Activated CD4-positive, alpha-beta T cell treated with anti-CD3 and anti-CD28 coated beads, Interleukin-2, amount 50 U/mL, for 48 hours (primary cell): ENCODE measurements at regions not wholly inside any gene's neighbourhood (a gene's known extent, or its start where the extent isn't known, plus 50 kb on each side); places are given as distances from the start of the nearest gene placed in this dataset.

Experiments used
- DNase-seq, 2 experiments: peaks; one replicate each; pipeline ENCODE4 v3.0.0-alpha.2; 2020

DNA sequence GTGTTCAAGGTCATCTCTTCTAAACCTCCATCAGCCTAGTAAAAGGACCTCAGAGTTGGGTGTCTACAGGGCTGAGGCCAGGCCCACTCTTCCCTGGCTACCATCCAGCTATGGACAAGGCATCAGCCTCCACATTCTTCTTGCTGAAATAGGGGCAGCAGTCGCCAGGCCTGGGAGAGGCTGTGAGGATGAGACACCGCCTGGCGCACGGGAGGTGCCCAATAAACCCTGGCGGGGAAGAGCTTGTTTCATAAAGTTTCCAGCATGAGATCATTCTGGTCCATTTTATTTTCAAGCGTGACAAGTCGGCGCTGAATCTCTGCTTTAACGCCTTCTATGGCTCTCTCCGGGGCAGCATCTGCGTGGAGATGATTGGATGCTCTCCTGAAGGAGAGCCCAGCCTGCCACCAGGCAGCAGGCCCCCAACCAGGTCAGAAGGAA lies 153.4 kb downstream of the OLFM1 start:
- no peak for DNase-seq

DNA sequence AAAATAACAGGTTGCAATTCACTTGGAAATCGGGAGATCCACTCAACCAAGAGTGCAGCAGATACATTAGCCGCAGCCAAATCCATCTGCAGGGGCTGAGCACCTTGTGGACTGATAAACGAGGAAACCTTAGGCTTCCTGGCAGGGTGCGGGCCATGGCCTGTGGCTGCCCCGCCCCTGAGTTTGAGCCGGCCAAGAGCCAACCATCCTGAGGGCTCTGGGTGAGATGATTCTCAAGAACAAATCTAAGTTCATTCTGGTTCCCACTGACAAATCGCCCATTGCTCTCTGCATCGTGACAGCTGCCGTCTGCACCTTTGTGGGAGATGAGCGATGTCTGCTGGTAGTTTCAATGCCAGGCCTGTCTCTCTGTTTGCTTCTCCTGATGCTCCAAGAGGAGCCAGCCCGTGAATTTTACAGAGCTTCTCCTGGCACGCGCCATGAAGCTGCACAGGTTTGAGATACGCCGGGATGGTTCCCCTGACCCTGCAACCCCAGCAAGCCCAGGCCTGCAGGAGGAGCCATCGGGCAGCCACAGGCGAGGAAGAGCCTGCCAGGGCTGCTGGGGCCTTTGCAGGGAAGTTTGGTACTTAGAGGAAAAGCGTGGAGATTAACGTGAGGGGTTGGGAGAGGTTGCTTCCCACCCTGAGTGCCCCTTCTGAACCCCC lies 154.0 kb downstream of the OLFM1 start:
- DNase-seq = no peak

DNA sequence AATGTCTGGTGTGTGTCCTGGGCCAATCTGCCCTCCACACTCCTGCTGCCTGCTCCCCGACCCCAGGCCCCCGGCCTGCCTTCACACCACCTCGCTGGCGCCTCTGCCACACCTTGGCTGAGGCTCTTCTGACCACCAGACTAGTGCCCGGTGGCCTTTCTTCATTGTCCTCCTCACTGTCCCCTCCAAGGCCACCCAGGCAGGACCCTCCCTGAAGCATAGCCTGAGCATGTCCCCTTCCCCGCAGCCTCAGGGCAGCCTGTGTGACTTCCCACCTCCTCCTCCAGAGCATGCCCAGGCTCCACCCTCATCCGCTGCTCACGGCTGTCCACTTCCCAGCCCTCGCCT lies 154.6 kb downstream of the OLFM1 start:
- DNase-seq = no peak

DNA sequence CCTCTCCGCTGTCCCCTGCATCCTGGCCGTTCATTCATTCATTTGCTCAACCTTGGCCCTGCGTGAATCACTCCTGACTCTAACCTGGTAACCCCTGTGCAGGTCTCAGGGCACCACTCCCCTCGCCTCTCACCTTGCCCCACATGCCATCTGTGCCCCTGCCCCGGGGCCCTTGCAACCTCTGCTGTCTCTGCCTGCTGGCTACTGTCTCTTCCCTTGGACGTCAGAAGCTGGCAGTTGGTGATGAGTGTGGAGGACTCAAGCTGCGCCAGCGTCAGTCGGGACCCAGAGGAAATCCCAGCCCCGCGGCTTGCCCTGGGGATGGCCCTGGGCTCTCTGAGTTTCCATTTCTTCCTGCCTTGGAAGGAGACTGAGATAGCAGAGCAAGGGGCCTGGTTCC lies 154.9 kb downstream of the OLFM1 start:
- no peak for DNase-seq

DNA sequence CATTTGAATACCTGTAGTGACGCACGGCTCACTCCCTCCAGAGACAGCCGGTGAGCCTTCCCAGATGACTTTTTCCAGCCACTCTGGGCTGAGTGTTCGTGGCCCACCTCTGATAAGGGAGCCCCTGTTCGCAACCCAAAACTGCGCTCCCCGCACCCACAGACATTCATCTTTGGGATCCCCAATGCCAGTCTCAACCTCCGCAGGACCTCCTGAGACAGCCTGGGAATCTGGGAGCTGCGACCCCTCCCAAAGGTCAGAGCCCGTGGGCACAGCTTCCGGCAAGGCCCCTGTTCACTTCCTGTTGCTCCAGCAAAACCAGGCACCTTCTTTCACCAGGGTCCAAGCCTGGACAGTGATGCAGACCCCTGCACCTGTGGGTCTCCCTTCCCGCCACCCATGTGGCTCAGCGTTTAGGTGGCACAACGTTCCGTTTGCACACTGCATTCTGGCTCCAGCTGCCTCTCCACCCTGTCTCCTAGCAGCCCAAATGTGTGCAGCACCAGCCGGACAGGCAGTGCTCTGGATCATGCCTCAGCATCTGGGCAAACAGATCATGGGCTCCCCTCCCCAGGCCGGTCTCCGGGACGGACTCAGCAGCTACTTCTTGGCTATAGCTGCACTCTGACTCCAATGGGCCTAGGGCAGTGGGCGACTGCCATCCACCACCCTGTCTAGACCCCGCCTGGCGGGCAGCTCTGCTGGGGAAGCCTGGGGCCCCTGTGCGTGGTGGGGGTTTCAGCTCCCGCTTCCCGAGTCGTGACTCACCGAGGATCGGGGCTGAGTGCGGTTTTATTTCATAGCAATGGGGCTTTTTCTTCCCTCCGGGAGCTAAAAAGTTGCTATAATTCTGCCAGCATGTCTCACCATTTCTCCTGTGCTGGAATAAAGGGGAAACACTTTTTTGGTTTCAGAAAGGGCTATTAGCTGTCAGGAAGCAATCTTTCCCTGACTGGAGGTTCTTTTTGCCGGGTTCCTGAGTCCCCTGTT lies 156.0 kb downstream of the OLFM1 start:
- no peak for DNase-seq

DNA sequence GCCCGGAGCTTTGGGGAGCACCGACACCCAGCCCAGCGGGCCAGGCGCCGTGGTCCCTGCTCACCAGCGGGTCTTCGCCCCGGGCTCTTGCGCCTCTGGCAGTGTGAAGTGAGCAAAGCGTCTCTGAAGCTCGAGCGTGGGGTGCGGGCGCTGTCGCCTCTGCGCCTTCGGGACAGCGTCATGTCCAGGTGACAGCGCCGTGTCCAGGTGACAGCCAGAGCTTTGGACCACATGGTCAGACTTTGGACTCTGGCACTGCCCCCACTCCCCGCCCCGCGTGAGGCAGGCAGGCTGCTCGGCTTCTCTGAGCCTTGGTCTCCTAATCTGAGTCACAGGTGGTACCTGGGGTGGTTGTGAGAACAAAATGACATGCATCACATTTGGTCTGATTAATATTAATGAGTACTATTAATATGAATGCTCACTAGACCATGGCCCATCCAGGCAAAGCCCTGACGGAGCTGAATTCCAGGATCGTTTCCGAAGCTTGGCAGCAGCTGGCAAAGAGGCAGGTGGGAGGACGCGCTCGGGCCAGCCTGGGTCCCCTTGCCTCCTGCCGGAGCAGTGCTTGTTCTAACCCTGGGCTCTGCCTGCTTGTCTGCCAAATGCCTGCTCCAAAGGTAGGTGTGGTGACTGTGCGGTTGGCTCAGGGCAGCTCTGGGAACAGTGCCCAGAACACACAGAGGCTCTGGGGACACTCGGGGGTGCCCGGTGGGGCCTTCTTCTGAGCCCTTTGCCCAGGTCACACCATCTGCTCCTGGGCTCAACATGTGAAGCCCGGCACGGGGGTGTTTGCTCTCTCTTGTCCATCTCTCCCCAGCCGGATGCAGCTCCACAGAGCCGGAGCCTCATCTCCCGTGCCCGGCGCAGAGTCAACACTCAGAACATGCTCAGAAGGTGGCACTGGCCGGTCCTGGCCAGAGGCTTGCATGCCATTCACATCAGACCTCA lies 157.1 kb downstream of the OLFM1 start:
- no peak for DNase-seq

DNA sequence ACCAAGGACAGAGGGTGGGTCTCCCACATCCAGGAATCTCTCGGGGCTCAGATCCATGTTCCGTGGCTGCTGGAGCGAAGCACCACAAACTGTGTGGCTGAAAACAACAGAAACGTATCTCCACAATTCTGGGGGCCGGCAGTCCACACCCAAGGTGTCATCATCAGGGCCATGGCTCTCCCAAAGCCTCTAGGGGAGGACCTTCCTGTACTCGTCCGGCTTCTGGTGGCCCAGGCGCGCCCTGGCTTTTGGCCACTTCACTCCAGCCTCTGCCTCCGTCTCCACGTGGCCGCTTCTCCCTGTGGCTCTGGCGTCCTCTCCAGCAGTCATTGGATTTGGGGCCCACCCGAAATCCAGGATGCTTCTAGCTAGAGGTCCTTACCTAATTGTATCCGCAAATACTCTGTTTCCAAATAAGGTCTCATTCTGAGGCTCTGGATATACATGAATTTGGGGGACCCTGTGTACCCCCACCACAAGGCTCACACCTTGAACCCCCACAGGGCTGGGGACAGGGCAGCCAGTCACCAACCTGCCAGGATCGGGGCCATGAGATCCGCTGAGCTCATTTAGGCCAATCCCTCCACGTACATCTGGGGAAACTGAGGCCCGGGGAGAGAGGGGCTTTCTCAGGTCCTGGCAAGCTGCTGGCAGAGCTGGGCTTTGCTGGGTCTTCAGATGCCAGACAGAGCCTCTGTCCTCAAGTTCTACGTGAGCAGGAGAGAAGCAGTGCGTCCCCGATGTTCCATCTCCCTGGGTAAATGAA lies 158.2 kb downstream of the OLFM1 start:
- no peak for DNase-seq

DNA sequence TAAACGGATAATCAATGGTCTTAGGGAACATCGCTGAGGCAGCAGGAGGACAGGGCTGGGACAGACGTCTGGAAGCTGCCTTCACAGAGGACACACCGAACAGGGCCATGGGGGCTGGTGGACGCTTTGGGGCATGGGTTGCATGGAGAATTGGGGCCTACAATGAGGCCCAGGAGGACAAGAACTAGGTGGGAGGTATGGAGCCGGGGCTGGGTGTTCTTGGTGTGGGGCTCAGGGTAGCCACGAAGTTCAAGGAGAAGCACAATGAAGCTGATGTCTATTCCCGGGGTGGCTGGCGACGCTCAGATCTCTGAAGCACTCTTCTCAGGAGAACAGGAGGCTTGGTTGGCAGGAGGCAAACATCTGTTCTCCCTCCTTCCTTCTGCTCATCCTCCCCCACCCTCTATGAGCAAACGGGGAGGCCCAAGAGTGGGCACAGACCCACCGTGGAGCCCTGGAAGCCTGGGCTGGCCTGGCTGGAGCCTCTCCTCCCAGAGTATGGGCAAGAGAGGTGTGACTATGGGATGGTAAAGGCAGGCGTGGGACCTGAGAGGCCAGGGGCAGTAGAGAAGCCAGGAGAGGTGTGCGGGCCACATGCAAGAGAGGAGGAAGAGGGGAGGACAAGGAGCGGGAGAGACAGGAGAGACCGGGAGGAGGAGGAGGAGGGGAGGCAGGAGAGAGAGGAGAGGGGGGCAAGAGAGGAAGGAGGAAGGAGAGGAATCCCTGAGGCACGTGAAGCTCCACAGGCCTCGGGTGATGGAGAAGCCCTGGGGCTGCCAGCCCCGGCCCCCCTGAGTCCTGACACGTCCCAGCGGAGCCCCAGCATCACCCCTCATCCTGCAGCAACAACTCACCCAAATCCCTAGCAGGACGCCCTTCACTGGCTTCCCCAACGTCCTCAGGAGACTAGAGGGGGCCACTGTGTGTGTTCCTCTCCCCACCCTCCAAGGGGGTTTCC lies 159.1 kb downstream of the OLFM1 start:
- DNase-seq = no peak

DNA sequence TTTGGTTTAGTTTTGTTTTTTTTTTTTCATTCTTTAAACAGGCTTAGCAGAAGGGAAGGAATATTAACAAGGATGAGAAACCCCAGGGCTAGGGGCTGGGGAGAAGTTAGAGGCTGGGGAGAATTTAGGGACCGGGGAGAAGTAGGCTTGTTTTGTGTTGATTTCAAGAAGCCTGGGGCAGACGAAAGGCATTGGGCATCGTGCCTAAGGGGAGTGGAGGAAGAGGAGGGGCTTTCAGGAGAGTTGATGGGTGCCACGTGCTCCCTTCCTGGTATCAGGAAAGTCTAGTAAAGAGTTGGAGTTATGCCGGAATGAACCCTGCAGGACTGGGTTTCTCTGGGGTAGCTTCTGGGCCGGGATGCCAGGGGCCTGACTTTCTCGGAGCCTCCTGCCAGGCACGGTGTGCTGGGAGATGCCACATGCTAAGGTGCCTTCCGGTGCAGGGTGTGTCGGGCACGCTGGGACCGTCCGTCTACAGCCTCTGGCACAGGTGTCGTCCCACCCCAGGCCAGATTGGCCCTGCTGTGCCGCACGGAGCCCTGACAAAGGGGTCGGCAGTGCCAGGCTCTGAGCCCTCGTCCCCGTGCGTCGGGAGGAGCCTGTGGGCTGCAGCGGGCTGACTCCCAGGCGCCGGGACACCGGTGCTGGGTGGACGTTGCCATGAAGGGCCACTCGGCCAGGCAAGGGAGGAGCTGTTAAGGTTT lies 159.9 kb downstream of the OLFM1 start:
- DNase-seq = no peak

DNA sequence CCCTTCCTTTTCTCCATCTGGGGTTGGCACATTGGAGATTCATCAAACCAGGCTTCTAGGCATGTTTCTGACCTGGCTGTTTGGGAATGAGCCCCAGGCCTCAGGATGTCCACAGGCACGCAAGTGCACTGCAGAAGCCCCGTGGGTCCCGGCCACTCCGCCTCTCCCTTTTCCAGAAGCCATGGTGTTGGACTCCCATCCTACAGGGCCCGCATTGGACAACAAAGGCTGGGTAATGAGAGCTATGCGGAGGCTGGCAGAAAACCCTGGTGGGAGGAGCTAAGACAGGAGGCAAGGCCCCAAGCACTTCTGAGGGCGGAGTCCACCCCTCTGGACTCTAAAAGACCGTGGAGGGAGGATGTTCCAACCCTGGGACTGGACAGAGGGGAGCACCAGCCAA lies 160.6 kb downstream of the OLFM1 start:
- no peak for DNase-seq

DNA sequence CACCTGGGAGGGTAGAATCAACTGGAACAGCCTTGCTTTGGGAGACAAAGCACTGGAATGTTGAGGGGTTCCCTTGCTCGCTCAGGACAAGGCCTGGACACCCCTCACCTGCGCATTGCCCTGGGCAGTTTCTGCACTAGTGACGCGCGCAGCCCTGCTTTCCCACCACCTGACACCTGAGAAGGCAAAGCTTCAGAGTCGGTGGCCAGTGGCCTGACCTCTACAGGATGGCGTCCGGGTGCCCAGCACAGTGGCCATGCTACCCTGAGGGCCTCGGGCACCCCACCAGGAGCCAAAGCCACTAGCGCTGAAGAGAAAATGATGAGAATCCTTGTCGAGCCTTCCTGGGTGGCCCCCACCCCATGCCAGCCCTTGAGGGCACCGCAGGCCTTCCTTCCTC lies 161.3 kb downstream of the OLFM1 start:
- DNase-seq = no peak

DNA sequence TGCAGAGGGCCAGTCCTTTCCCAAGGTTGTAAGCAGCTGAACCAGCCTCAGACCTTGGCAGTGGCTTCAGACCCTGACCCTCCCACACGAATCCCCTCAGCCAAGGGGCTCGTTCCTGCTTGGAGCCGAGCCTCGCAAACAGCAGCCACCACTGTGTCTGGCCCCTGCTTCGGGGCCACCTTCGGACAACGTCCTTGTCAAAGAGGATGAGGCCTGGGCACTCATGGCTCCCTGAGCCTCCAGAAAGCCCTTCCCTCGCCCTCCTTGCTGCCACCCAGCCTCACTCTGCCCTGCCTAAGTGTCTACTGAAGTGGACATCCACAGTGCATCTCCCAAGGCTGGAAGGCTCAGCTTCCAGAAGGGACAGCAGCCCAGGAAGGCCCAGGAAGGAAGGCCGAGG lies 161.7 kb downstream of the OLFM1 start:
- no peak for DNase-seq

DNA sequence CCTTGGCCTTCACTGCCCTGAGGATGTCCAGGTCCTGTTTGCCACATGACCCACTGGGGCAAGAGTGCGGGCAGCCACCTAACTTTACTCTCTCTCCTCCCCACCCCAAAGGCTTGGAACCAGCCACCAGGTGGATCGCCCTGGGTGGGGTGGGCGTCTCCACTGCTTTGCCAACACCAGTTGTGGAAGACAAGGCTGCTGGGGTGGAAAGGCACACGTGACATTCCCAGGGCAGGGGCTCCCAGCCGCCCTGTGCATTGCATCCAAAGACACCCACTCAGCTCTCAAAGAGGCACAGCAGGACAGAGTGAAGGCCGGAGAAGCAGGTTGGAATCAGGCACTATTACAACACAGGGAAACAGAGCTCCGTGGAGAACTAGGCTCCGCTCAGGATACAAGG lies 162.2 kb downstream of the OLFM1 start:
- DNase-seq = no peak

DNA sequence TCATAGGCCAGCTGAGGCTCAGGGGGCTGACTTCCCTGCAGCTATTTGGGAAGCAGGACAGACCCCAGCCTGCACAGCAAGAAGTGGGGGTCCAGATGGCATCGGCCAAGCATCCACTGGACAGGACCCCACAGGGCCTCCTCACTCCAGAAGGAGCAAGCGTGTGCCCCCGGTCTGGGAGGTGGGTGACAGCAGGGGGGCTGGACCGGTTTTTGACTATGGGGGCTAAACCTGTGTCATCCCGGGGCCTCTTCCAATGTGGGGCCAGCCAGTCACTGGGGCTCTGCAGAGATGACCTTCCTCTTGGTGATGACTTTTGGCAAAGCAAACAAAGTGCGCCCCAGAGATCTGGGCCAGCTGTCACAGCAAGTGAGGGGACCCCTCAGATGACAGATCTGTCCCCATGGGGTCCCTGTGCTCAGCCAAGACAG lies 163.9 kb downstream of the OLFM1 start:
- no peak for DNase-seq

DNA sequence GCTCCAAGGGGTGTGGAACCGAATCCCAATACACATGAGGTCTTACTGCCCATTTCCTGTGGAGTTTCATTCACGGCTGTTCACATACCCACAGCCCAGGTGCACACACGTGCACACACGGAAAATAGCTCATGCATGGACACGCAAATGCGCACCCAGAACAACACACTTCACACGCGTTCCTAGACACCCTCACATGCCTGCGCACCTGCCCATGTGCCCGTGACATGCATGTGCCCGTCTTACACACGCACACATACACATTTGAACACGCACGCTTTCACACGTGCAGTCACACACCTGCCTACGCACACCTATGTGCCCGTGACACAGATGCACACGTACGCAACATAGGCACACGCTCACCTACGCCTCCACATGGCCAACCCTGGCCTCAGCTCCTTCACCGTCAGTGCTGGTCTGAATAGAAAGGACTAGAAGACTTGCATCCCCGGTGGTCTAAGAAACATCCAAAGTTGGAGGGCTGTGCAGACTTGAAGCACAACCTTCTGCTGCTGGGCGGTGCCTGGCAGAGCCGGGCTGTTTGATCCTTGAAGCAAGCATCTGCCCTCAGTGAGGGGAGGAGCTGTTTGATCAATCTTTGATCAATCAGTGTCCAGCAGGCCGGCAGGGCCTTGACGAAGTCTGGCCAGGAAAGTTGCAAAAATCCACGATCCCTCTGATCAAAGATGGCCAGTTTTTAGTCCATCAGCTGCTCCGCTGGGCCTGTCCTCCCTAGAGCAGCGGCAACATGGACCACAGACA lies 164.7 kb downstream of the OLFM1 start:
- no peak for DNase-seq

DNA sequence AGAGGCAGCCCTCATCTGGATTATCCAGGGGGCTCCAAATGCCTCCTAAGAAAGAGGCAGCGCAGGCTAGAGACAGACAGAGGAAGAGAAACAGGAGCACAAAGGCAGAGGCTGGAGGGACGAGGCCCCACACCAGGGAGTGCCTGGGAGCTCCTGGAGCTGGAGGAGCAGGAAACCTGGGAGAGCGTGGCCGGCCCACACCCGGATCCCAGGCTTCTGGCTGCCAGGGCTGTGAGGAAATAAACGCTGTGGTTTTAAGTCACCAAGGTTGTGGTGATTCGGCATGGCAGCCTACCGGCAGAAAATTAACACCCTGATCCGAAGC lies 165.5 kb downstream of the OLFM1 start:
- no peak for DNase-seq

DNA sequence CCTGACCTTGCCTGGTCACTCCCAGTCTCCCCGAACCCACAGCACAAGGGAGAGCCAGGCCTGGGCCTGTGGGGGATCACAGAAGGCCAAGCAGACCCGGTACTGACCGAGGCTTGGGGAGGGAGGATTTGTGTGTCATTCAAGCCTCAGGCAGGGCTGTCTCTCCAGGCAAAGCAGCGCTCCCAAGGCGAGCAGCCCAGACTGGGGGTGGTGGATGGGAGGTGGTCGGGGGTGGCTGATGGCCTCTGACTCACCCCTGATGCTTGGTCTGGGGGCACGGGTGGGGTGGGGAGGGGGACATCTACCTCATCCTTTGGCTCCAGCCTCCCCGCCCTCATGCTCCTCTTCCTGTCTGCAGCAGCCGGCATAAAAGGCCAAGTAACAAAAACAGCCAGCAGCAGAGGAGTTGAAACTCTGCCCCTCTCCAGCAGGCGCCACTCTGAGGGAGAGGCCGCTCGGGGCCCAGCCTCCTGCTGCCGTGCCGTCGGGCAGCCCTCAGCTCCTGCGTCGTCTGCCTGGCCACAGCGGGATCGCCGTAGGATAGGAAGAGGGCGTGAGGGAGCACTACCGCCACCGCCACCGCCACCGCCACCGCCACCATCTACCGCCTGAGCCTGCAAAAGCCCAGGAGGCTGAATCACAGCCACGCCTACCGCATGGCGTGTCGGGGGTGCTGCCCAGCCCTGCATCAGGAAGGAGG lies 166.0 kb downstream of the OLFM1 start:
- DNase-seq = no peak

DNA sequence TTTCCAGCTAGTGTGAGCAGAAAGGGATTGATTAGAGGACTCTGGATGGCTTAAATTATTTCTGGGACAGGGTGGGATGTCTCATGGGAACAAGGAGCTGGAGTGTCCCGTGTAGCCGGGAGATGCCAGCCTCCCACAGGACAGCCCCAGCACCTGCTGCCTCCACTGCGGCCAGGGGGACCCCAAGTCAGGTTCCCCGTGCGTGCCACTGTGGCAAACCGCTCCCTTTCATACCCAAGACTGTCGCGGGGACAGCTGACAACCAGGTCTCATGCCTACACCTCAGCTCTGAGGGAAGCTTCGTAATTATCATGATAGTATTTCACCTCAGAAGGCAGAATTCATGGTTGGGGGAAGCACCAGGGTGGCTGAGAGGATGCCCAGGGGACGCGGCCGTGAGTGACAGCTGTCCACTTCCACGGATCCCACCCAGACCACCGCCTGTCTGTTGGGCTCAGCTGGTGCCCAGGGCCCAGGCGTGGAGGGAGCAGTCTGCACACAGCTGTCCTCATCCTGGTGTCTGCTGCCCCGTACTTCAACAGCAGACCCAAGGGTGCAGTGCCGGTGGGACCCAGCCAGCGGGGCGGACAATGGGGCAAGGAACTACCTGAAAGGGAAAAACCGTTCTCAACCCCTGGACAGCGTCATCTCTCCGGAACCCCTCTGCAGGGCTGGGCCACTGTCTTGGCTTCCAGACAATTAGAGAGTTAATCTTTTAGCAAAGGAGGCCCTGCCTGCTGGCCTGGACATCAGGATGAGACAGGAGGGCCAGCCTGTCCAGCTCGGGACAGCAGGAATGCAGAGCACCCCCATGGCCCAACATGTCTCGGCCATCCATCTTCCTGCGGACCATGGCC lies 166.9 kb downstream of the OLFM1 start:
- DNase-seq = no peak
